ENCODE measurements at regions not wholly inside any gene's neighbourhood (a gene's known extent, or its start where the extent isn't known, plus 50 kb on each side); places are given as distances from the start of the nearest gene placed in this dataset.

- Histone ChIP-seq H3K27me3 (ENCODE audit: insufficient read depth, low read length, poor library complexity, severe bottlenecking) (no peaks in the 10 kb centered on the region), H3K9ac (ENCODE audit: low read depth, low read length, poor library complexity, severe bottlenecking) (no peak overlapping the region), H3K4me3 (ENCODE audit: low read length, poor library complexity, severe bottlenecking) (no peak overlapping the region), H3K4me1 (ENCODE audit: insufficient read depth, low read length, poor library complexity, severe bottlenecking) (no peaks in the 10 kb centered on the region), H3K4me2 (ENCODE audit: low read depth, low read length, poor library complexity, severe bottlenecking) (no peak overlapping the region), H3K36me3 (ENCODE audit: insufficient read depth, low read length) (no peaks in the 10 kb centered on the region), H3F3A (ENCODE audit: low read depth) (no peaks in the 10 kb centered on the region), H3K79me2 (ENCODE audit: insufficient read depth, low read length) (no peaks in the 10 kb centered on the region), H3K9me2 (replicated peaks; ENCODE audit: low read depth, low read length) (no peaks in the 10 kb centered on the region), H3K9me3 (ENCODE audit: insufficient read depth, low read depth, low read length) (no peaks in the 10 kb centered on the region), H2AFZ (ENCODE audit: low read length) (no peak overlapping the region), H4K20me1 (ENCODE audit: insufficient read depth, low read length, poor library complexity, severe bottlenecking) (no peaks in the 10 kb centered on the region)
- TF ChIP-seq EZH2phosphoT487 (IDR thresholded peaks at IDR 0.05; ENCODE audit: borderline replicate concordance): no peak
- no peak for TF ChIP-seq CTCF (conservative IDR thresholded peaks at IDR 0.05; ENCODE audit: low read length)
Observed at GRCh38 chr4:162510115-162510514, 346.3 kb upstream of the FSTL5 start.

GRCh38 chr4:162509333-162509732, 345.5 kb upstream of the FSTL5 start:
- no peak for TF ChIP-seq CTCF (conservative IDR thresholded peaks at IDR 0.05; ENCODE audit: low read length)

DNA sequence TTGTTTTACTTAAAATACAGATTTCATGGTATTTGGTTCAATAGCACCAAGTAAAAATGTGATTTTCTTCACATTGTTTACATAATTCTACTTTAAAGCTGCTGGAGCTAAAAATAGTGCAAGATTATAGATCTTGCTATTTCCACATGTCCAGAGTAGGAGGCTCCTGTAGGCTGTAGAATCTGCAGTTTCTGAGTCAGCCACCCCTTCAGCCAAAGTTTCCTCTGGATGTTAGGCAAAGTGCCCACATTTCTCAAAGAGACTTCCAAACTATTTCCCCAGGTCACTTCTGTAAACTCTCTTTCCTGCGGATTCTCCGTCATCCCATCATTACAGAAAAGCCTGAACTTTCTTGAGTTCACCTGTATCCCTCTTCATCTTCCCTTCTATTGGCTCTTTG, 342.5 kb upstream of the FSTL5 start:
- H3K79me2 ChIP-seq (ENCODE audit: insufficient read depth, low read length): no peaks in the 10 kb centered on the region
- no peaks in the 10 kb centered on the region for H3K36me3 ChIP-seq (ENCODE audit: insufficient read depth, low read length)
- TF ChIP-seq EZH2phosphoT487 (IDR thresholded peaks at IDR 0.05; ENCODE audit: borderline replicate concordance) (no peak), CTCF (conservative IDR thresholded peaks at IDR 0.05; ENCODE audit: low read length) (no peak)
- no peaks in the 10 kb centered on the region for H3K4me1 ChIP-seq (ENCODE audit: insufficient read depth, low read length, poor library complexity, severe bottlenecking)
- H3K9me2 ChIP-seq (replicated peaks; ENCODE audit: low read depth, low read length): no peaks in the 10 kb centered on the region
- no peak overlapping the region for H3K4me3 ChIP-seq (ENCODE audit: low read length, poor library complexity, severe bottlenecking)
- H3K9me3 ChIP-seq (ENCODE audit: insufficient read depth, low read depth, low read length): no peaks in the 10 kb centered on the region
- H2AFZ ChIP-seq (ENCODE audit: low read length): no peak overlapping the region
- H4K20me1 ChIP-seq (ENCODE audit: insufficient read depth, low read length, poor library complexity, severe bottlenecking): no peaks in the 10 kb centered on the region
- no peaks in the 10 kb centered on the region for H3F3A ChIP-seq (ENCODE audit: low read depth)
- H3K4me2 ChIP-seq (ENCODE audit: low read depth, low read length, poor library complexity, severe bottlenecking): no peak overlapping the region
- H3K9ac ChIP-seq (ENCODE audit: low read depth, low read length, poor library complexity, severe bottlenecking): no peak overlapping the region
- no peaks in the 10 kb centered on the region for H3K27me3 ChIP-seq (ENCODE audit: insufficient read depth, low read length, poor library complexity, severe bottlenecking)

More at GRCh38 chr4:162509333-162509732, 345.5 kb upstream of the FSTL5 start:
- no peaks in the 10 kb centered on the region for H3K27me3 ChIP-seq (ENCODE audit: insufficient read depth, low read length, poor library complexity, severe bottlenecking)
- no peak overlapping the region for H2AFZ ChIP-seq (ENCODE audit: low read length)
- H3K9me3 ChIP-seq (ENCODE audit: insufficient read depth, low read depth, low read length): no peaks in the 10 kb centered on the region
- no peaks in the 10 kb centered on the region for H4K20me1 ChIP-seq (ENCODE audit: insufficient read depth, low read length, poor library complexity, severe bottlenecking)
- H3K9me2 ChIP-seq (replicated peaks; ENCODE audit: low read depth, low read length): no peaks in the 10 kb centered on the region
- no peaks in the 10 kb centered on the region for H3K4me1 ChIP-seq (ENCODE audit: insufficient read depth, low read length, poor library complexity, severe bottlenecking)
- no peaks in the 10 kb centered on the region for H3K36me3 ChIP-seq (ENCODE audit: insufficient read depth, low read length)
- H3K4me3 ChIP-seq (ENCODE audit: low read length, poor library complexity, severe bottlenecking): no peak overlapping the region
- H3K4me2 ChIP-seq (ENCODE audit: low read depth, low read length, poor library complexity, severe bottlenecking): no peak overlapping the region
- no peaks in the 10 kb centered on the region for H3F3A ChIP-seq (ENCODE audit: low read depth)
- H3K79me2 ChIP-seq (ENCODE audit: insufficient read depth, low read length): no peaks in the 10 kb centered on the region
- no peak overlapping the region for H3K9ac ChIP-seq (ENCODE audit: low read depth, low read length, poor library complexity, severe bottlenecking)

All from Loucy (cell line).